ENCODE measurements at regions not wholly inside any gene's neighbourhood (a gene's known extent, or its start where the extent isn't known, plus 50 kb on each side); places are given as distances from the start of the nearest gene placed in this dataset.

GRCh38 chr13:107254392-107254791, 686.5 kb upstream of the ARGLU1 start:
- H3K36me3 ChIP-seq, result no peaks in the 10 kb centered on the region
- H3K4me3 ChIP-seq, result no peak overlapping the region
- TF ChIP-seq, protein P1, sequence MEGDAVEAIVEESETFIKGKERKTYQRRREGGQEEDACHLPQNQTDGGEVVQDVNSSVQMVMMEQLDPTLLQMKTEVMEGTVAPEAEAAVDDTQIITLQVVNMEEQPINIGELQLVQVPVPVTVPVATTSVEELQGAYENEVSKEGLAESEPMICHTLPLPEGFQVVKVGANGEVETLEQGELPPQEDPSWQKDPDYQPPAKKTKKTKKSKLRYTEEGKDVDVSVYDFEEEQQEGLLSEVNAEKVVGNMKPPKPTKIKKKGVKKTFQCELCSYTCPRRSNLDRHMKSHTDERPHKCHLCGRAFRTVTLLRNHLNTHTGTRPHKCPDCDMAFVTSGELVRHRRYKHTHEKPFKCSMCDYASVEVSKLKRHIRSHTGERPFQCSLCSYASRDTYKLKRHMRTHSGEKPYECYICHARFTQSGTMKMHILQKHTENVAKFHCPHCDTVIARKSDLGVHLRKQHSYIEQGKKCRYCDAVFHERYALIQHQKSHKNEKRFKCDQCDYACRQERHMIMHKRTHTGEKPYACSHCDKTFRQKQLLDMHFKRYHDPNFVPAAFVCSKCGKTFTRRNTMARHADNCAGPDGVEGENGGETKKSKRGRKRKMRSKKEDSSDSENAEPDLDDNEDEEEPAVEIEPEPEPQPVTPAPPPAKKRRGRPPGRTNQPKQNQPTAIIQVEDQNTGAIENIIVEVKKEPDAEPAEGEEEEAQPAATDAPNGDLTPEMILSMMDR (IDR thresholded peaks at IDR 0.05), result no peak
- H3K27ac ChIP-seq, result no peak overlapping the region
- H3K9me3 ChIP-seq, result no peaks in the 10 kb centered on the region
- no peaks in the 10 kb centered on the region for H3K4me1 ChIP-seq
- H3K27me3 ChIP-seq, result no peaks in the 10 kb centered on the region
- no peak for DNase-seq
- intact Hi-C loops (cut with DNase I), result no loop called here
- peak; percentile 41 for ATAC-seq

DNA sequence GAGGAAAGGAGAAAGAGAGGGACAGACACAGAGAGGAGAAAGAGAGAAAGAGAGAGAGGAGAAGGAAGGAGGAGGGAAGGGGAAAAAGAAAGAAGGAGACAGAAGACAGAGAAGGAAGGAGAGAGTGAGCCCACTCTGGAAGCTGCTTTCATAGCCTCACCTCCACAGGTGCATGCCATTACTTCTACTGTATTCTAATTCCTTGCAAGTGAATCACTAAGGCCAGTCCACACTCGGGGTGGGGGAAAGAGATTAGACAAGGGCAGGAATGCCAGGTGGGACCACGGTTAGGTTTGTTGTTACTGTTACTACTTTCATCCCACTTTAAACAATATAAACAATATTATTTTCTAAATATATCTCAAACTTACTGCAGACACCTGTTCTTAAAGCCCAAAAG, 684.5 kb upstream of the ARGLU1 start:
- H3K27ac ChIP-seq, result no peak overlapping the region
- ATAC-seq (peak; percentile 49), DNase-seq (no peak)
- no peaks in the 10 kb centered on the region for H3K27me3 ChIP-seq
- no peaks in the 10 kb centered on the region for H3K4me1 ChIP-seq
- H3K9me3 ChIP-seq, result no peaks in the 10 kb centered on the region
- intact Hi-C loops (cut with DNase I), result no loop called here
- TF ChIP-seq, protein P1 (IDR thresholded peaks at IDR 0.05), result no peak
- no peaks in the 10 kb centered on the region for H3K36me3 ChIP-seq
- H3K4me3 ChIP-seq, result no peak overlapping the region

GRCh38 chr13:107252021-107252420, 684.1 kb upstream of the ARGLU1 start:
- no peaks in the 10 kb centered on the region for H3K9me3 ChIP-seq

DNA sequence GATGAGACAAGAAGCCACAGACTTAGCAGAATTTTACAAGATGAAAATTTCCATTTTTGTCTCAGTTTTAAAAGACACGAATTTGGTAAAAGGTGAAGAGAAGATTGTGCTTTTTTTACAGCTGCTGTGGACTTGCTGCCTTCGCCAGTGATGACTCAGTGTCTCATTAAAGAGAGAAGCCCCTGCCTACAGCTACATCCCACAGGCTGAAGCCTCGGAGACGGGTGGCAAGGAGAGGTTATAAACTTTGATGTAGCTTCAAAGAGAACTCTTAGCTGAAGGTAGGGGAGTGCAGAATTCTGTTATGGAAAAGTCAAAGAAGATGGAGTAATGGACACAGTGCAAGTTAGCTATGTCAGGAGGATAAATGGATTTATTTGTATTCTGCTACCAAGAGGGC, 683.4 kb upstream of the ARGLU1 start:
- intact Hi-C loops (cut with DNase I), result no loop called here
- TF ChIP-seq, protein P1 (IDR thresholded peaks at IDR 0.05), result no peak
- no peaks in the 10 kb centered on the region for H3K27me3 ChIP-seq
- H3K4me3 ChIP-seq, result no peak overlapping the region
- no peaks in the 10 kb centered on the region for H3K9me3 ChIP-seq
- no peaks in the 10 kb centered on the region for H3K4me1 ChIP-seq
- ATAC-seq (no peak), DNase-seq (no peak)
- H3K36me3 ChIP-seq, result no peaks in the 10 kb centered on the region
- H3K27ac ChIP-seq, result no peak overlapping the region

More at GRCh38 chr13:107252021-107252420, 684.1 kb upstream of the ARGLU1 start:
- ATAC-seq (no peak), DNase-seq (no peak)
- H3K36me3 ChIP-seq, result no peaks in the 10 kb centered on the region
- H3K4me1 ChIP-seq, result no peaks in the 10 kb centered on the region
- no peak overlapping the region for H3K27ac ChIP-seq
- intact Hi-C loops (cut with DNase I), result no loop called here
- no peak overlapping the region for H3K4me3 ChIP-seq
- TF ChIP-seq, protein P1 (IDR thresholded peaks at IDR 0.05), result no peak
- no peaks in the 10 kb centered on the region for H3K27me3 ChIP-seq

DNA sequence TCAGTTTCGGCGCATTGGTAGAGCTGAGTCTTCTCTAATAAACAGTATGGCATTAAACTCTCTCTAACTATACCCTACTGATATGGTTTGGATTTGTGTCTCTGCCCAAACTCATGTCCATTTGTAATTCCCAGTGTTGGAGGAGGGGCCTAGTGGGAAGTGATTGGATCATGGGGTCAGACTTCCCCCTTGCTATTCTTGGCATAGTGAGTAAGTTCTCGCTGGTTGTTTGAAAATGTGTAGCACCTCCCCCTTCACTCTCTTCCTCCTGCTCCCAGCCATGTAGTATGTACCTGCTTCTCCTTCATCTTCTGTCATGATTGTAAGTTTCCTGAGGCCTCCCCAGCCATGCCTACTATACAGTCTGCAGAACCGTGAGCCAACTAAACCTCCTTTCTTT, 682.7 kb upstream of the ARGLU1 start:
- no peak for DNase-seq
- TF ChIP-seq, protein P1 (IDR thresholded peaks at IDR 0.05), result no peak
- no peak for ATAC-seq
- no peaks in the 10 kb centered on the region for H3K36me3 ChIP-seq
- no peaks in the 10 kb centered on the region for H3K9me3 ChIP-seq
- H3K4me1 ChIP-seq, result no peaks in the 10 kb centered on the region
- intact Hi-C loops (cut with DNase I), result no loop called here
- no peak overlapping the region for H3K27ac ChIP-seq
- H3K4me3 ChIP-seq, result no peak overlapping the region
- H3K27me3 ChIP-seq, result no peaks in the 10 kb centered on the region

All from left lung (tissue), 4 donors.